Large intestine (tissue), 3 donors: ENCODE measurements at regions not wholly inside any gene's neighbourhood (a gene's known extent, or its start where the extent isn't known, plus 50 kb on each side); places are given as distances from the start of the nearest gene placed in this dataset.
"Not testable (repeated sequence)": the region's sequence is repeated elsewhere in the genome, so short reads cannot be mapped to it uniquely, and the experiment has no call there.

Source experiments
- DNase-seq, 2 donors: peaks; one replicate each; pipeline versions ENCODE4 v3.0.0 to v3.0.0-alpha.2; 2013
- H3K27ac ChIP-seq: one replicate; pipeline ENCODE4 v1.5.1; 2013; ENCODE audit warnings: low read length
- H3K27me3 ChIP-seq: 2 replicates; pipeline ENCODE4 v1.6.1; 2013; ENCODE audit warnings: low read length; ENCODE audit not compliant: control insufficient read depth, insufficient read depth
- H3K36me3 ChIP-seq: 2 replicates; pipeline ENCODE4 v1.6.1; 2013; ENCODE audit warnings: low read length; ENCODE audit not compliant: control insufficient read depth, insufficient read depth
- H3K4me1 ChIP-seq: one replicate; pipeline ENCODE4 v1.6.1; 2013; ENCODE audit warnings: low read length; ENCODE audit not compliant: control insufficient read depth, insufficient read depth
- H3K4me3 ChIP-seq: one replicate; pipeline ENCODE4 v1.5.1; 2013; ENCODE audit warnings: low read length
- H3K9me3 ChIP-seq: one replicate; pipeline ENCODE4 v1.6.1; 2013; ENCODE audit warnings: mild to moderate bottlenecking, low read depth, low read length, moderate library complexity; ENCODE audit not compliant: control insufficient read depth
- WGBS: methylation state at CpG from one replicate; pipeline ENCODE4 v1.1.5; 2013; ENCODE audit warnings: low lambda C conversion rate; ENCODE audit not compliant: insufficient coverage; 5-methylcytosine and 5-hydroxymethylcytosine counted together

- WGBS: 80% methylated on average over 2 of the region's 2 CpGs
Observed at GRCh38 chr9:25010027-25010662, 464.4 kb upstream of the IZUMO3 start.

GRCh38 chr9:25003686-25004085, 458.0 kb upstream of the IZUMO3 start:
- Histone ChIP-seq H3K27me3 (no peaks in the 10 kb centered on the region), H3K27ac (no peak overlapping the region), H3K4me1 (no peaks in the 10 kb centered on the region), H3K9me3 (no peaks in the 10 kb centered on the region), H3K36me3 (no peaks in the 10 kb centered on the region), H3K4me3 (no peak overlapping the region)
- DNase-seq: no peak
- WGBS: no CpG with 5 or more reads among the region's 10 CpGs

More at GRCh38 chr9:25010027-25010662, 464.4 kb upstream of the IZUMO3 start:
- Histone ChIP-seq H3K27ac (no peak overlapping the region), H3K4me1 (no peaks in the 10 kb centered on the region), H3K36me3 (no peaks in the 10 kb centered on the region), H3K4me3 (no peak overlapping the region), H3K27me3 (no peaks in the 10 kb centered on the region), H3K9me3 (no peaks in the 10 kb centered on the region)
- DNase-seq: no peak

- no peaks in the 10 kb centered on the region for H3K9me3 ChIP-seq
- H3K4me1 ChIP-seq: no peaks in the 10 kb centered on the region
- H3K27me3 ChIP-seq: no peaks in the 10 kb centered on the region
- 63% methylated on average over 2 of the region's 3 CpGs for WGBS
- H3K27ac ChIP-seq: no peak overlapping the region
- H3K36me3 ChIP-seq: no peaks in the 10 kb centered on the region
- no peak overlapping the region for H3K4me3 ChIP-seq
- no peak for DNase-seq
Observed at GRCh38 chr9:24986331-24986730, 440.6 kb upstream of the IZUMO3 start.

DNA sequence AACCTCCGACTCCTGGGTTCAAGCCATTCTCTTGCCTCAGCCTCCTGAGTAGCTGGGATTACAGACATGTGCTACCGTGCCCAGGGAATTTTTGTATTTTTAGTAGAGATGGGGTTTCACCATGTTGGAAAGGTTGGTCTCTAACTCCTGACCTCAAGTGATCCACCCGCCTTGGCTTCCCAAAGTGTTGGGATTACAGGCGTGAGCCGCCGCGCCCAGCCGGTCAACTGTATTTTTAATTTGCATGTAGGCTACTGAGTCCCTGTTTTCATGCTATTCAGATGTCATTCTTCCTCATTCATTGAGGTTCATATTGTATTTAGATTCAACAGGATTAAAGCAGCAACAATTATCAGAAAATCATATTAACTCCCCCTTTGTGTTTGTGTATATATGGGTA, 425.1 kb upstream of the IZUMO3 start:
- H3K4me1 ChIP-seq, H3K36me3 ChIP-seq, H3K9me3 ChIP-seq, H3K4me3 ChIP-seq, H3K27ac ChIP-seq, DNase-seq, H3K27me3 ChIP-seq: not testable (repeated sequence)
- WGBS: no CpG with 5 or more reads among the region's 8 CpGs

GRCh38 chr9:24961762-24962161, 416.1 kb upstream of the IZUMO3 start:
- Histone ChIP-seq H3K27ac (no peak overlapping the region), H3K9me3 (no peaks in the 10 kb centered on the region), H3K4me1 (no peaks in the 10 kb centered on the region), H3K4me3 (no peak overlapping the region), H3K27me3 (no peaks in the 10 kb centered on the region), H3K36me3 (no peaks in the 10 kb centered on the region)
- DNase-seq: no peak

DNA sequence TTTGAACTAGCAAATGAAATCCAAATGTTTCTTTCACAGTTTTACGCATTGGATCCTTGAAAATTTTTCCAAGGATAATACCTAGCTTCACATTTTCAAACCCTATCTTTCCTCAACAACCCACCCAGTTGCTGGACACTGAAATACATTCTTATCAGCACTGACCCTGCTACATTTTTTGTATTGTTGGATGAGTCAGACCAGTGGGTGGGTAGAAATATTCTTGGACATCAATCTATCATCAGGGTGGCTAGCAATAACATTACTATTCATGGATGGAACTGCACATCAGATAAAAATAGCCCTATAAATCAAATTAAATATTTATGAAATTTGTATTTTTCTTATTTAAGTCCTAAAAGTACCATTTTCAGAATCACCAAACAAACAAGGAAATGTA, 407.4 kb upstream of the IZUMO3 start:
- H3K27ac ChIP-seq: no peak overlapping the region
- no peaks in the 10 kb centered on the region for H3K4me1 ChIP-seq
- no peak for DNase-seq
- no peak overlapping the region for H3K4me3 ChIP-seq
- 90% methylated on average over 1 of the region's 1 CpG for WGBS
- H3K36me3 ChIP-seq: no peaks in the 10 kb centered on the region
- H3K9me3 ChIP-seq: no peaks in the 10 kb centered on the region
- H3K27me3 ChIP-seq: no peaks in the 10 kb centered on the region

GRCh38 chr9:24939109-24939850, 393.6 kb upstream of the IZUMO3 start:
- no CpG with 5 or more reads among the region's 5 CpGs for WGBS
- H3K4me3 ChIP-seq: no peak overlapping the region
- no peaks in the 10 kb centered on the region for H3K4me1 ChIP-seq
- no peaks in the 10 kb centered on the region for H3K9me3 ChIP-seq
- H3K27ac ChIP-seq: no peak overlapping the region
- H3K27me3 ChIP-seq: no peaks in the 10 kb centered on the region
- DNase-seq: no peak
- H3K36me3 ChIP-seq: no peaks in the 10 kb centered on the region

GRCh38 chr9:24936117-24936516, 390.4 kb upstream of the IZUMO3 start:
- no peak overlapping the region for H3K27ac ChIP-seq
- DNase-seq: no peak
- H3K27me3 ChIP-seq: no peaks in the 10 kb centered on the region
- no peaks in the 10 kb centered on the region for H3K36me3 ChIP-seq
- no CpG with 5 or more reads among the region's 3 CpGs for WGBS
- no peaks in the 10 kb centered on the region for H3K9me3 ChIP-seq
- no peaks in the 10 kb centered on the region for H3K4me1 ChIP-seq
- H3K4me3 ChIP-seq: no peak overlapping the region

DNA sequence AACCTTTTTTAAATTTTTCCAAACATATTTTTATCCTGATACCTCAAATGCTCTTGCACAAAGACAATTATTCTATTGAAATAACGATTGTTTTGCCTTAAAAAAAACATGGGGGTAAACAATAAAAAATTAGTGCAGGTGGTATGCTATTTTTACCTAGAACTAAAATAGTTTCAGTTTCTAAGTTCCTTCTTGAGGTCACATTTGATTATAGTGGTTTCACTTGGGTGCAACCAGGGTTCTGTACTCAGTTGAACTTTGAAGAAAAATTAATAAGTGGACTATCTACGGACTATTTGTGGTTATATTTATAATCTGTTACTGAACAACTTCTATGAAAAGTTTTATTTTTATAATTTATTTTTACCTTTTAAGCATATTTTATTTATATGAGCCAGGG, 387.1 kb upstream of the IZUMO3 start:
- H3K4me1 ChIP-seq: no peaks in the 10 kb centered on the region
- no peak overlapping the region for H3K4me3 ChIP-seq
- DNase-seq: no peak
- no peaks in the 10 kb centered on the region for H3K36me3 ChIP-seq
- H3K27me3 ChIP-seq: no peaks in the 10 kb centered on the region
- H3K9me3 ChIP-seq: no peaks in the 10 kb centered on the region
- no peak overlapping the region for H3K27ac ChIP-seq
- WGBS: 100% methylated on average over 1 of the region's 2 CpGs

DNA sequence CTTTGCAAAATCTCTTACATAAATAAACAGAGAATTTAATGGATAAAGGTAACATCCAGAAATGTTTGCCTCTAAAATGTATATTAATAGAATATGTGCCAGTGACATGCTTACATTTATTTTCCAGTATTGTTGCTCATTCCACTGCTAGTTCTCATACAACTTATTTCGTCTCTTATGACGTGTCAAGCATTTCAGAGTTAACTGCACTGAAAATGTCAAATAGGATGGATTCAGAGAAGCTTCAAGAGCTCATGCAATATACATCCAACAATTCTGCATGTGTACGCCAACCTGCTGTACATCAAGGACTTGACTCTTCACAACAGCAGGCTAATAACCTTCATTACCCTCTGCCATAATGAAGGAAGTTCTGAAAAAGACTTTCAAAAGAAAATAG, 386.2 kb upstream of the IZUMO3 start:
- Histone ChIP-seq H3K4me3 (no peak overlapping the region), H3K27me3 (no peaks in the 10 kb centered on the region), H3K9me3 (no peaks in the 10 kb centered on the region), H3K4me1 (no peaks in the 10 kb centered on the region), H3K27ac (no peak overlapping the region), H3K36me3 (no peaks in the 10 kb centered on the region)
- no CpG with 5 or more reads among the region's 3 CpGs for WGBS
- DNase-seq: no peak

GRCh38 chr9:24912767-24913166, 367.1 kb upstream of the IZUMO3 start:
- H3K4me3 ChIP-seq: no peak overlapping the region
- no peaks in the 10 kb centered on the region for H3K27me3 ChIP-seq
- no peak for DNase-seq
- no peaks in the 10 kb centered on the region for H3K36me3 ChIP-seq
- no peaks in the 10 kb centered on the region for H3K4me1 ChIP-seq
- no peak overlapping the region for H3K27ac ChIP-seq
- H3K9me3 ChIP-seq: no peaks in the 10 kb centered on the region
